Astrocyte of the spinal cord (primary cell): ENCODE measurements at regions not wholly inside any gene's neighbourhood (a gene's known extent, or its start where the extent isn't known, plus 50 kb on each side); places are given as distances from the start of the nearest gene placed in this dataset.

Source experiments
- DNase-seq: peaks from one replicate; pipeline ENCODE4 v3.0.0; 2011; ENCODE audit warnings: low read depth, low spot score
- H3K4me3 ChIP-seq: 2 replicates; pipeline ENCODE4 v1.5.1; 2011; ENCODE audit warnings: low read depth, mild to moderate bottlenecking, low read length, moderate library complexity
- CTCF ChIP-seq: IDR thresholded peaks from 2 replicates; pipeline ENCODE4 v1.5.1; 2012; ENCODE audit warnings: low read depth, mild to moderate bottlenecking, low read length, inconsistent platforms
- in situ Hi-C: cut with HindIII; loops from 2 replicates; pipeline ENCODE4 v1.10.0; 2017; ENCODE audit warnings: low sequenced_read_pairs

DNA sequence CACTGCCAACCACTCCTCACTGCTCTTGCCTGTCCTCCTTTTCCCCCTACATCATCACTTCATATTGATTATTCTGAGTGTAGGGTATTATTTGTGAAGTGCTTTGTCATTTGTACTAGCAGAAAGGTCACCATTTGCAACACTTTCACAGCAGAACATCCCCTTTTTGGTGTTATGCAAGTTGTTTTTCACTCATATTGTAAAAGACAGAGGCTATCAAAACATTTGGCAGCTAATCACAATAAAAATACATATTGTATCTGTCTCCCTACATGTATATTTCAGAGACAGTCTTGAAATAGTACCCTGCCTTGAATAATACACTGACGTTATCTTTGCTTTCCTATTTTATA is 82.3 kb downstream of the ANXA1 start:
- TF ChIP-seq CTCF = no peak
- no peak overlapping the region for H3K4me3 ChIP-seq
- DNase-seq = no peak
- in situ Hi-C loops = no loop called here

DNA sequence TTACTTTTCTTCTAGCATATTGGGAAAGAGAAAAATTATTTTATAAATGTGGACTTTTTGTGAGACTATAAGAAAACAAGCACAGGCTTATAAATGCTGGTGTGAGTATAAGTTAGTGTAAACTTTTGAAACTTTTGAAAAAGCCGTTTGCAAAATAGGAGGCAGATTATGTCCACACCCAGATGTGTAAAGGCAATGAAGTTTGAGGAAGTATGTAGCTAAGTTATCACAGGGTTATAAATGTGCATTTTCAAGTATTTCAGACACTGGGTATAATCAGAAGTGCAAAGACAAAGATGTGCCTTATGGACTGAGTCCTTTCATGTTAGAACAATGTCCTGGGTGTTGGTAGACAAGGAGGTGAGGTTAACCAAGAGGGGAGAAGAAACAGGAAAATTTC is 85.5 kb downstream of the ANXA1 start:
- in situ Hi-C loops = no loop called here
- H3K4me3 ChIP-seq = no peak overlapping the region
- no peak for DNase-seq
- no peak for TF ChIP-seq CTCF

DNA sequence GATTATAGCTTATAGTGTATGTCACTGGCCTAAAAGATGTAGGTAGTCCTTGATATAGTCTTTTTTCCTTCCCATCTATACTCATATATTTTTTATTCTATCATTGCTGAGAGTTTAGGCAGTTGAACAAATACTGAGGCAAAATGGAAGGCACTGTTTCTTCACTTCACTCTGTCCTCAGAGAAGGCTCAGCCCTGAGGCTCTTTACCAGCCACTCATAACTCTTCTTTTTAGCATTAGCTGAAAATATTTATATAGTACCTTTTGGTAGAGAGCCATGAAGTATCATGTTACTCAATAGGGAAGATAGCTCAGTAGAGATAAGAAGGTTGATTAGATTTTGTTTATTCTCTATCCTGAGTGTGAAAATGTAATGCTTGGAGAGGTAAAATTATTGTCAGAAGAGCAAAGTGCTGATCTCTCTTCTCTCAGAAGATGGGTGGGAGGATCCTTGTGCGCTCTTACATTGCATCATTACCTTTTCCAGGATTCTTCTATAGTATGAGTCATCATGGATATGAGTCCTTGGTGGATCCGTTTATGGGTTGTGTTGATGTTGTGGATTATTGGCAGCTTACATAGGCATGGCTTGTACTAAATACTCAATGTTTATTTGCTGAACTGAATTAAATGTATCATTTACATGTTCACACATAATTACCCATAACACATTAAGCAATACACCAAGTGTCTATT is 88.1 kb downstream of the ANXA1 start:
- no peak overlapping the region for H3K4me3 ChIP-seq
- TF ChIP-seq CTCF = no peak
- in situ Hi-C loops = no loop called here
- no peak for DNase-seq

GRCh38 chr9:73243078-73243477 is 91.4 kb downstream of the ANXA1 start:
- DNase-seq = no peak
- in situ Hi-C loops = no loop called here
- H3K4me3 ChIP-seq = no peak overlapping the region
- TF ChIP-seq CTCF = no peak

DNA sequence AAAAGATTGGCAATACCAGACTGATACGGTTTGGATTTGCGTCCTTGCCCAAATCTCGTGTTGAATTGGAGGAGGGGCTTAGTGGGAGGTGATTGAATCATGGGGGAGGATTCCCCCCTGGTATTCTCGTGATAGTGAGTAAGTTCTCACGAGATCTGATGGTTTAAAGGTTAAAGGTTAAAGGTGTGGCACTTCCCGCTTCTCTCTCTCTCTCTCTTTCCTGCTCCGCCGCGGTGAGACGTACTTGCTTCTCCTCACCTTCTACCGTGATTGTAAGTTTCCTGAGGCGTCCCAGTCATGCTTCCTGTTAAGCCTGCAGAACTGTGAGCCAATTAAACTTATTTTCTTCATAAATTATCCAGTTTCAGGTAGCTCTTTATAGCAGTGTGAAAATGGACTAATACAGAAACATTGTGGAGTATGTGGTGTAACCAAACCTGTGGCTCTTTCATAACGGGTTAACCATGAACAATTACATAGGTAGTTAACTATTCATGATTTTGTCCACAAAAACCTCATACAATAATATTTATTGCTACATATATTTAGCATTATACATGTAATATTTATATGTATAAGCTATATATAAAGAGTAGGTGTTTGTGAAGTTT is 107.5 kb downstream of the ANXA1 start:
- TF ChIP-seq CTCF = no peak
- in situ Hi-C loops = no loop called here
- no peak overlapping the region for H3K4me3 ChIP-seq
- DNase-seq = no peak

DNA sequence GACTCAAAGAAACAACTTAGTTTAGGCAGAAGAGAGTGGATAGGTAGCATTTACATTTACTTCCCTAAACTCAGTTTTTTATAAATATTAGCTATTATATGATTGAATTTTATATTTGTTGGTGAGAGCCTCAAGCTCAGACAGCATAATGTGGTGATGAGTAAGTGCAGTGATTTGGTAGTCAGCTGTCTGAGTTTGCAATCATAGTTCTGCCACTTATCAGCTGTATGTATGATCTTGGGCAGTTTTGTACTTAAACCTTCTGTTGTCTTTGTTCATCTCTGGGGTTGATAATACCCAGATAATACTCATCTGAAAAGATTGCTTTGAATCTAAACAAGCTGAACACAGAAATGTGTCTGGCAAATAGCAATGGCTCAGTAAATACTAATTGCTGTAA is 108.8 kb downstream of the ANXA1 start:
- in situ Hi-C loops = no loop called here
- no peak for TF ChIP-seq CTCF
- DNase-seq = no peak
- no peak overlapping the region for H3K4me3 ChIP-seq

DNA sequence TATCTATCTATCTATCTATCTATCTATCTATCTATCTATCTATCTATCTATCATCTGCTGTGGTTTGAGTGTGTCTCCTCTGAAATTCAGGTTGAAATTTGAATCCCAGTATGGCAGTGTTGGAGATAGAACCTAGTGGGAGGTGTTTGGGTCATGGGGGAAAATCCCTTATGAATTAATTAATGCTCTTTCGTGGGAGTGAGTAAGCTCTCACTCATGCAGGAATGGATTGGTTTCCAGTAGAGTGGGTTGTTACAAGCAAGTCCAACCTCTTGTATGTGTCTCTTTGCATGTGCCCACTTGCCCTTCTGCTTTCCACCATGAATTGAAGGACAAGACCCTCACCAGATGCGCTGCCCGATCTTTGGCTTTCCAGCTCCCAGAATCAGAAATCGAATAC is 113.0 kb downstream of the ANXA1 start:
- in situ Hi-C loops = no loop called here
- no peak for TF ChIP-seq CTCF
- no peak for DNase-seq
- no peak overlapping the region for H3K4me3 ChIP-seq
